Upper lobe of left lung (tissue), 6 donors: ENCODE measurements at regions not wholly inside any gene's neighbourhood (a gene's known extent, or its start where the extent isn't known, plus 50 kb on each side); places are given as distances from the start of the nearest gene placed in this dataset.

Experiments used
- ATAC-seq, 2 donors: fragments of 200-7000 bp; cut with Tn5 transposase; one replicate each; pipeline ENCODE4 v1.9.1; 2022; ENCODE audit warnings: mild to moderate bottlenecking in 2 of 2, moderate library complexity in 2 of 2; ENCODE audit not compliant: low FRiP score in 2 of 2
- DNase-seq, 2 donors: peaks; one replicate each; pipeline ENCODE4 v3.0.0-alpha.2; 2019 to 2020
- H3K27ac ChIP-seq, 4 donors: fragments of 200-600 bp; sonication (generic); one replicate each; pipeline ENCODE4 v1.5.1; 2016 to 2019
- H3K27me3 ChIP-seq, 4 donors: fragments of 200-600 bp; sonication (generic); one replicate each; pipeline ENCODE4 v1.5.1; 2017 to 2019
- H3K36me3 ChIP-seq, 4 donors: fragments of 200-600 bp; sonication (generic); one replicate each; pipeline ENCODE4 v1.5.1; 2016 to 2019
- H3K4me1 ChIP-seq, 4 donors: fragments of 200-600 bp; sonication (generic); one replicate each; pipeline ENCODE4 v1.5.1; 2018 to 2019
- H3K4me3 ChIP-seq, 4 donors: fragments of 200-600 bp; sonication (generic); one replicate each; pipeline ENCODE4 v1.5.1; 2017 to 2019; ENCODE audit warnings: mild to moderate bottlenecking in 2 of 4, moderate library complexity in 1 of 4
- H3K9me3 ChIP-seq, 4 donors: fragments of 200-600 bp; sonication (generic); one replicate each; pipeline ENCODE4 v1.5.1; 2018 to 2019
- CTCF ChIP-seq, 6 experiments: fragments of 450-650 bp in 4 of 6; fragments of 200-600 bp in 2 of 6; sonication (generic) in 2 of 6; IDR thresholded peaks; one replicate each; pipeline ENCODE4 v1.5.1; 2016 to 2019; ENCODE audit warnings: antibody characterized with exemption in 6 of 6
- EP300 ChIP-seq, 4 donors: sonication (generic); formaldehyde crosslinking; IDR thresholded peaks; one replicate each; pipeline ENCODE4 v1.5.1; 2017; ENCODE audit warnings: antibody characterized with exemption in 4 of 4, control low read depth in 2 of 4
- POLR2A ChIP-seq, 4 donors: fragments of 450-650 bp; IDR thresholded peaks; one replicate each; pipeline ENCODE4 v1.5.1; 2016 to 2017; ENCODE audit warnings: antibody characterized with exemption in 4 of 4, mild to moderate bottlenecking in 2 of 4
- POLR2AphosphoS5 ChIP-seq, 2 donors: sonication (generic); formaldehyde crosslinking; IDR thresholded peaks; one replicate each; pipeline ENCODE4 v1.5.1; 2017; ENCODE audit warnings: antibody characterized with exemption in 2 of 2
- donor health status: DM: no; HTN: no; CAD: no; lungs with moderate emphysema.
- donor health status: DM: no; HTN: yes; CAD: no; lungs with severe emphysema.

GRCh38 chr15:56519000-56519399 lies 54.1 kb upstream of the MNS1 start:
- ATAC-seq (no peak), DNase-seq (no peak)
- H3K36me3 ChIP-seq, result no peaks in the 10 kb centered on the region
- no peaks in the 10 kb centered on the region for H3K4me1 ChIP-seq
- peaks cover 0 to 15% (median 2%) of the 10 kb centered on the region in 4 donors for H3K9me3 ChIP-seq
- TF ChIP-seq POLR2AphosphoS5 (IDR thresholded peaks at IDR 0.05) (no peak), CTCF (IDR thresholded peaks at IDR 0.05) (no peak), EP300 (IDR thresholded peaks at IDR 0.05) (no peak), POLR2A (IDR thresholded peaks at IDR 0.05) (no peak)
- no peak overlapping the region for H3K27ac ChIP-seq
- H3K4me3 ChIP-seq, result no peak overlapping the region
- no peaks in the 10 kb centered on the region for H3K27me3 ChIP-seq
